ENCODE measurements at regions not wholly inside any gene's neighbourhood (a gene's known extent, or its start where the extent isn't known, plus 50 kb on each side); places are given as distances from the start of the nearest gene placed in this dataset.
"Not testable (repeated sequence)": the region's sequence is repeated elsewhere in the genome, so short reads cannot be mapped to it uniquely, and the experiment has no call there.

DNA sequence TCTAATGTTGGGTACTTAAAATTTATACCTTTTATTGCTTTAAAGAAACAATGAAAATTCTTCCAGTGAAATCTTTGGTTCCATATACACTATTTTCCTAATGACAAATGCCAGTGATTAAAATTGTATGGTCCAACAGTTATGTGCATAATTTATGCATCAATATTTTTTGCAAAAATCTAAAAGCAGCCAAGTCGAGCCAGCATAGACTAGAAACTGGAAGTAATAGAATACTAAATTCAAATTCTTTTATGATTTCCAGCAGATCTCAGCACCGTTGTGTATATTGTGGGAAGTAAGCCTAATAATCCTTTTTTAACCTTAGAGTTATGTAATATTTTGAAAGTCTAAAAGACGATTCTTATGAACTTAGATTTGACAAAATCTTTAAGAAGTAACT is 652.0 kb upstream of the GOLIM4 start:
- DNase-seq = no peak

DNA sequence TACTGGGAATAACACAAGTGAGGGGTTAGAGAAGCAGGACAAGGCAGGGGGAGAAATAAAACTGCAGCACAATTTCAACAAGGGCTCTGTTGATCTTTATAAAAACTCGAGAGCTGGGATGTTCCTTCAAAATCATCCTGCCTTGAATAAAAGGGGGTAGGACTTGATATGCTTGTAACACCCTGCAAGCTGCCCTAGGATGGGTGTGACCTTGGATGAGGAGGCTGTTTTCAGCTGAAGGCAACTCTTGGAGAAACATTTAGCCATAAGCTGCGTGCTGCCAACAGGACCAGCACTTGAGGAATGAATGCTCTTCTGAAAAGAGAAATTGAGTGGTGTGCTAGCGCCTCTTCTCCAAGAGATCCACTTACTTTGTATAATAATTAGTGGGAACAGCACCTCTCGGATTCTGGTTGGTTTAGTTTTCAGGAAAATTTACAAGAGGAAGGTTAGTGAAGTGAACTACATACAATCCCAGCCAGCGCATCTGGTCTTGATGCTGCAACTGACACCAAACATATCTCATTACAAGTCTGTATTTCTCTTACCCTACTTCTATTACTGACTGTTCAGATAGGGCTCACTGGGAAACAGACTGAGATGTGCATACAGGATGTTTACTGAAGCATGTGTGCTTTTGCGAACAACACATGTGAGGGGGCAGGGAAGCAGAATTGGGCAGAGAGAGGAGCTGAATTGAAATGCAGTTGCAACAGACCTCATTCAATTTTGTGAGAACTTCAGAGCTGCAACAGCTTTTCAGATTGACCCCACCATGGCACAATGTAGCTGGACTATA is 643.0 kb upstream of the GOLIM4 start:
- DNase-seq = no peak

DNA sequence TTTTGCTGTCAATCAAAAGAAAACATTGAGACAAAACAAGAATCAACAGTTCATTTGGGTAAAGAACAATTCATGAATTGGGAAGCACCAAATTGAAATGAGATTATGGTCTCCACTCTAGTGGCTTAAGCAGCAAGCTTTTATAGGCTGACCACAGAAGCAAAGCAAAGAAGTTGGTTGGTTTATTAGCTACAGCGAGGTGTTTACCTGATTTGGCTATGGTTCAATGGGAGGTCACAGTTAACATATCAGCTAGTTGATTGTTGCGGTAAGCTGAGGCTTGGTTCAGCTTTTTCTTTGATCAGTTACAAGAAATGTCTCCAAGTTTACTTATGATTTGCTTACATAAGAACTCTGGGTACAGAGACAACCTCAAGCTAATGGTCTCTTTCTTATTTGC is 640.5 kb upstream of the GOLIM4 start:
- DNase-seq = no peak

DNA sequence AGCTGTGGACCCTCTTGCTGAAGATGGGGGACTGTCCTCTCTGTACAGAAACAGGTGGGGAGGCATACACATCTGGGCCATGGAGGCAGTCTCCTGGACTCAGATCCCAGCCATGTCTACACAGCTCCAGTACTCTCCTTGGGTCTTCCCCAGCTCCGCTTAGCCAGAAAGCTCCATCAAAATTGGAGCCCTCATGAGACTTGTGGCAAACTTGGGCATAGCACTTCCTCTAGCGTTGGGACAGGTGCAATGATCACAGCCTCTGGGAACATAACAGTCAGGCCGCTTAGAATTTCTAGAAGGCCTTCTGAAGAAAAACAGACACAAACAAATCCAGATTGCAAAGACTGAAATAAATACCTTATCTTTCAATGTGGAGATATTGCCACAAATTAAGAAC is 634.3 kb upstream of the GOLIM4 start:
- no peak for DNase-seq

DNA sequence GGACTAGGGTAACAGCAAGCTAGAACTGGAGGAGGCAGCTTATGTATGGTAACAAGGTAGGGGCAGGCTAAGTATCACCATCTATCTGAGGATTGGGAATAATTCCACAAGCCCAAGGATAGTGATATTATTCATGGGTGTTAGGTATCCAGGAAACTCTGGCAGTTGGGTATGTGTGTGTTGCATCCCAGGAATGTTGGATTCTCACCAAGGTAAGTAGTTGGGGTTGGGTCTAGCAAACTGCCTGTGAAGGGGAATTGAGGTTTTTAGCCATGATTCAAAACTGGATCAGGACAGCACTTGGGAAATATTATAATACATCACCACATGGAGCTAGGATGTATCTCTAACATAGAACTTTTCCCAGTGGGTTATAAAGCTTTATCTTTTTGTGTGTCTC is 626.4 kb upstream of the GOLIM4 start:
- DNase-seq = no peak

DNA sequence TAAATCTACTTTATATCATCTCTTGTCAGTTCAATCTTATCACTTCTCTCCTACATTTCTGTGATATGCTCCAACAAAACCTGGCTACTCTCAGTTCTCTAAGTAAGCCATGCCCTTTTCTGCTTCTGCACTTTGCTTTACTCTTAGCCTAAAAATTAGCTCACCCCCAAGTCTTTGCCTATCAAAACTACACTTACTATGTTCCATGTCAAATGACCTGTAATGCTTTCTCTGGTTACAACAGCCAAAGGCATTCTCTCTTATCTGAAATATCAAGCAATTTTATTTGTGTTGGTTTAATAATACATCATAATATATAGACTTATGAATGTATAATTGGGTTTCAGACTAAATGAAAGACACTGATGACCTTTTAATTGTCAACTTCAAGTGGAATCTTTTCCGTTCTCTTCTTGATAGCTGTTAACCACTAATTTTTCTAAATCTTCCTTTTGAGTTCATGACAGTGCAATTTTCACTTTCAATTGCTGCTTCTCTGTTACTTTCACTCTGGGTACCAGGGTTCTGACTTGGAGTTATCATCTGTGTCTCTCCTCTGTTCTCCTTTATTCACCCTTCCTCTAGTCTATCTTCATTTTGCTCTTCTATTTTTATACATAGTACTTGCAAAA is 619.0 kb upstream of the GOLIM4 start:
- DNase-seq = no peak

DNA sequence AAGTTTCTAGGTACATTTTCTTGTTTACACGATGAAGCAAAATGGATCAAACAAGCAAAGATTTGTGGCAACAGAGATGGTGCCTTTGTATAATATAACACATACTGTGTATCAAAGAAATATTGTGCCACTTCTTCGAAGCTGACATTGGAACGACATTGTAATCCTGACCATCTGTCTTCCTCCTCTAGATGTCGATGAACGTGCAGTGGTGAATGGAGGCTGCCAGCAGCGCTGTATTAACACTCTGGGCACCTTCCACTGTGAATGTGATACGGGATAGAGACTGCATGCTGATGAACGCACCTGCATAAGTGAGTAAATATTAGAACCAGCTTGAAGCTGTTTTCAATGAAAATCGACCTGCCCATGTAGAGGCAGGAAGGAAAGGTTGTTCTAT is 613.3 kb upstream of the GOLIM4 start:
- DNase-seq = peak in 2 of 3 experiments; percentile 55 to 87

DNA sequence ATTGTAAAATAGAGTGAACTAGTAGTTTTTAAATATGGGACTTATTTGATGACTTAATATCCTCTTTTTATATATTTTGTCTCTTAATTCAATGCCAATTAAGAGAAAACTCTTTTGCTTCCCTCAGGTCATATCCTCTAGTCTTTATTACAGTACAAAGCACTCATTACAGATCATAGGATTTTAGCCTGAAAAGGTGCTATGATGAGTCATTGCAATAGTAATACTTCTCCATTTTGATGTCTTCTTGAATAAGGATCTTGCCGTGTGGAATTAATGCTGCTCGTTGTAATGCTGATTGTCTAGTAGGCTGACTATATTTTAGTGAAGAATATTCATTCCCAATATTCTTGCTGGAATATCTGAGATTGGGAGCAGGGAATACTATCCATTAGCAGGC is 612.2 kb upstream of the GOLIM4 start:
- no peak for DNase-seq

DNA sequence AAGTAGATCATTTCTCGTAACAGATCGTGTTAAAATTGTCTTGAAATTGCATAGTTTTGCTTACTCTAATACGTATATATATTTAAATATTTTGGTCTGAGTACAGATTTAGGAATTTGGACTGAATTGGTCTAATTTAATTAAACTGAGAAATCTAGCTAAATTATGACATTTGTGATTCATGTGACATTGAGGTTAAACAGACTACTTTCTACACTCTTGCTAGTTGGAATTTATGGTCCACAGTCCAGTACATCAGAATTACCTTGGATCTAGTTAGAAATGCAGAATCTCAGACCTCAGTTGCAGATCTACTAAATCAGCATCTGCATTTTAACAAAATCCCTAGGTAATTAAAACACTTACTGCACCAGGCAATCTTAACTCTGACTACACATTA is 609.7 kb upstream of the GOLIM4 start:
- no peak for DNase-seq

DNA sequence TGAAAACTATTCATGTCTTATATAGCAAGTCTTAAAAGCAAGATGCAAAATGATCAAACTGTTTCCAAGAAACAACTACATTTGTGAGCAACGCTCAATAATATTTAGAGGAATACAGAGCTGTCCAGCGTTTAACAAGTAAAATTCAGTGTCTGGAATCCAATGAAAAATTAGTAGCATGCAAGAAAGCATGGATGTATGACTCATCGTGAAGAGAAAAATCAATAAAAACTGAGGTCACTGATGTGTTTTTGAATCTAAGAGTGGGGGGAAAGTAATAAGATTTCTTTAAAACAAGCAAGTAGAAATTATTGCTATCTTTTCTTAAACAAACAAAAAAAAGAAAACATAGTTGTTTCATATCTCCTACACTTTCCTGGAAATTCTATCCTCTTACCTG is 600.3 kb upstream of the GOLIM4 start:
- DNase-seq = no peak

DNA sequence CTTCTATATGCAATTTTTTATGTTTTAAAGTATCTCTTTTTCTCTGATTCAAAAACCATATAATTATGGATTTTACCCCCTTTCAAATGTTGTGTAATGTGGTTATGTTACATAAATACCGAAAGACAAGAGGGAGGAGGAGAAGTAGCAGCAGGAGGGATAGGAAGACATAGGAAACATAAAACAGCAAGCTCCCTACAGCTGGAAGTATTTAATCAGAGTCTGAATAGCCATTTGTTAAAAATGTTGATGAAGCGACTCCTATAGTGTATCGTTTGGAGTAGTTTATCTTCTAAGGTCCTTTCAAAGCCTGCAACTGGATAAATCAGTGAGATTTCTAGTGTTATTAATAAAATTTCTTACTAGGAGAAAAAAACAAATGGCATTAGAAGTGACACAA is 598.1 kb upstream of the GOLIM4 start:
- peak in 1 of 3 experiments; percentile 55 for DNase-seq

DNA sequence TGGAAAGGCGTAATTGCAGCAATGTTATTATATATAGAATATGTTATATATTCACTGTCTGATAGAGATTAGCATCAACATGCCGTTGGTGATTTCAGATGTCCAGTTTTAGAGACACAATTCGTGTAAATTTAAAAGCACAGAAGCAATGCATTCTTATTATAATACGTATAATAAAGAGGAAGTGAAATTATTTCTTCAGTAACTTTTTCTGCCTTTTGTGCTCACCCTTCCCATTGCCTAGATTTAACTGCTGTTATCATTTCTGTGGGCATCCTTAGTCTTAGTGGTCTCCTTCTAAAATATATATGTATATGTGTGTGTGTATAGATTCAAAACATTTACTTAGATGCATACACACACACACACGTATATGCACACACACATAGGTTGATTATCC is 592.5 kb upstream of the GOLIM4 start:
- DNase-seq = no peak

DNA sequence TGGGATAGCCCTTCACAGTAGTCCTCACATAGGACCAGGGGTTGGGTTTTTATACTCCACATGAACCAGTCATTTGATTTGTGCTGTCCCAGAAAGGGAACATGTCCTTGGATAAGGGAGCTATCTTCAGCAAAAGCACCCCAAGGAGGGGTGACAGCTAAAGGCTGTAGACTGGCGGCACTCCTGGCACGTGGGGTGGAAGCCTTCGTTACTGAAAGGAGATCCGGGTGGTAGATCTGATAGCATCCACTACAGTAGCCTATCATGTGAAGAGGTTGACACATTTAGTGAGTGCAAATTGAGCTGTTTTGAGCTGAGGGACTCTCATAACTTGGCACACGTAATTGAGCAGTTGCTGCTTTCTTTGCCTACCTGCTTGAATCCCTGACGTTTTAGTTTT is 588.8 kb upstream of the GOLIM4 start:
- no peak for DNase-seq

DNA sequence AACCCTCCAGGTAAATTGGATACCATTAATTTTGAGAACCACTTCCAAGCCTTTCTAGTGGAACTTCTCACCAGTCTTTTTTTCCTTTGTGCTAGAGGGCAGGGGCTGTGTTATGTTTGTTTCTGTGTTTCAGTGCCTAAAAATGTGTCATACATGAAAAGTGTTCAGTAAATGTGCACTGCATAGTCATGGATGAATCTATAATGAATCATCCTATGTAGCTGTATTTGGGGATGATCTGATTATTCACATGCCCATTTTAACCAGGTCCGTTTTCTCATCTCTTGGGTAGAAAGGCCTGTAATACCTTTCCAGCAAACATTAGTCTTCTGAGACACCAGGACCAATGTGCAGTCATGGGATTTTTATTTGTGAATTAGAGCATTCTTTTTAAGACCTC is 583.0 kb upstream of the GOLIM4 start:
- no peak for DNase-seq

DNA sequence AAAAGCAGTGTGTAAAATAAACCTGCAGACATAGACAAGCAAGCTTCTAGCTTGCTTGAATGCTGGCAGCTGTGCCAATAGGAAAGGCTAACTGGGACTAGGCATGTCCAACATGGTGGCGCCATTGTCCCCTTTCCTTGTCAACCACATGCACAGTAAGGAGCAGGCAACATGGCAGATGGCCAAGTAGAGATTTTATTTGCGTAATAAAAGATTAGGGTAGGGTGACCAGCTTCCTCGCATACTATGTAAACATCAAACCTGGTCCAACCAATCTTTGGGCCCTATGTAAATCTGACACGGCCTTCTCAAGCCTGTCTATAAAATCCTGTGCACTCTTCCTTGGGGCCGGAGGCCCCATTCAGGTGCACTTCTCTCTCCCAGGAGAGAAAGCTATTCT is 575.4 kb upstream of the GOLIM4 start:
- DNase-seq = peak in 2 of 3 experiments; percentile 31 to 35

DNA sequence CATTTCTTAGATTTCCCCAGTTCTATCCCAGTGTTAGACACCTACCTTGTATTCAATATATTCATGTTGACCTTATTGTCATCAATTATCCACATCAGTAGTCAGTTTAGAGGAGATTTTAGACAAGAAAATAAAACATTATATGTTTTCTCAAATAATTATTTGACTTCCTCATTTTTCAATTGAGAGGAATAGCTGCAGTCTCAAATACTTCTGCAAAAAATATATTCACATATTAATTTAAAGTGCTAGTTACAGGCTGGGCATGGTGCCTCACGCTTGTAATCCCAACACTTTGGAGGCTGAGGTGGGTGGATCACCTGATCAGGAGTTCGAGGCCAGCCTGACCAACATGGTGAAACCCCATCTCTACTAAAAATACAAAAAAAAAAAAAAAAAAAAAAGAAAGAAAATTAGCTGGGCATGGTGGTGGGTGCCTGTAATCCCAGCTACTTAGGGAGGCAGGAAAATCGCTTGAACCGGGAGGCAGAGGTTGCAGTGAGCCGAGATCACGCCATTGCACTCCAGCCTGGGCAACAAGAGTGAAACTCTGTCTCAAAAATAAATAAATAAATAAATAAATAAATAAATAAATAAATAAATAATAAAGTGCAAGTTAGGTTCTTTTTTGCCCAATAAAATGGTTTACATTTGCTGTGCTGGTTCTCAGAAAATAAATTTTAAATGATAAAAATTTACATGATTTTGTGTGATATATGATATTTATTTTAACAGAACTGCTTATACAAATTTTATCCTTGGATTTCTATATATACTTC is 565.3 kb upstream of the GOLIM4 start:
- DNase-seq = not testable (repeated sequence)

DNA sequence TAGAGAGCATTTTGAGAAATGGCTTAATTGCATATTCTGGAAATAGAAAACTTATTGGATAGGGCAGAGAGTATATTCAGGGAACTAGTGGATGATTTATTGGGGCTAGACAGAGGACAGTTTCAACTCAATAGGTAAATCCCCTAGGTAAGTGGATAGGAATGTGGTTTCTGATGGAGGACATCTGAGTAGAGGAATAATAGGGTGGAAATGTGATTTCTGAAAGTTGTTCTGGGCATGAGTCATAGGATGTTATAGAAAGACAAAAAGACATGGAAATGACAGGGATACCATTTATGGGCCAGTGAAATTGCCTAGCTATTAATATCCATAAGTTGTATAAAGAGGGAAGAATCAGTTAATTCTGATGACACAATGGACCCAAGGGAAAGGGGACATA is 563.3 kb upstream of the GOLIM4 start:
- no peak for DNase-seq

DNA sequence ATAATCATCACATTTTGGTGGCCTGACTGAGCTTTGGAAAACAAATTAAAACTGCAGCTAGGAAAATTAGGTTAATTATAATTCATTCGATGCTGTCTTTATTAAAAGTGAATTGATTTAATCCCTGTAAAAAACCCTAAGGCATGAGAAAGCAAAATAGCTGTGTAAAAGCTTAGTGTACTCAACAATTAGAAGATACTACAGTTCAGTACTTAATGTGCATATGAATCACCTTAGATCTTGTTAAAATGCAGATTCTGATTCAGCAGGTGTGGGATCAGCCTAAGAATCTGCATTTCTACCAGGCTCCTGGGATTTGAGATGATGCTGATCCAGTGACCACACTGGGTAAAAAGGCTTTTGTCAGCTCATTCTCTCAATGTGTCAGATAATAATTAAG is 559.9 kb upstream of the GOLIM4 start:
- peak in 1 of 3 experiments; percentile 46 for DNase-seq

DNA sequence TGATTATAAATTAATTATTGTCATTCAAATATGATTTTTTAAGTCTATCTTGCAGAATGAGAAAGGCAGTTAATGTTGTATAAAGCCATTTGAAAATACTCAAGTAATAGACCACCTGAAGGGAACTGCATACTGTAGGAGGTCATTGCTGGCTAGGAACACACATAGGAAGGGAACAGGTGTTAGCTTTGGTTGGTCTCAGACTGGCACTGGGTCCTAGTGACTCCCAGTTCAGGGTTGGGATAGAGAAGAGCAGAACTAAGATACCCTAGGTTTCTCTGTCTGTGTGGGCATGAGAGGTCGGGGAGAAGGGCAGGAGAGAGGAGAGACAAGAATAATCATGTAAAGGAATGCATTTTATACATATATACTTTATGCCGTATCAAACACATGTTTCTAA is 559.0 kb upstream of the GOLIM4 start:
- no peak for DNase-seq

DNA sequence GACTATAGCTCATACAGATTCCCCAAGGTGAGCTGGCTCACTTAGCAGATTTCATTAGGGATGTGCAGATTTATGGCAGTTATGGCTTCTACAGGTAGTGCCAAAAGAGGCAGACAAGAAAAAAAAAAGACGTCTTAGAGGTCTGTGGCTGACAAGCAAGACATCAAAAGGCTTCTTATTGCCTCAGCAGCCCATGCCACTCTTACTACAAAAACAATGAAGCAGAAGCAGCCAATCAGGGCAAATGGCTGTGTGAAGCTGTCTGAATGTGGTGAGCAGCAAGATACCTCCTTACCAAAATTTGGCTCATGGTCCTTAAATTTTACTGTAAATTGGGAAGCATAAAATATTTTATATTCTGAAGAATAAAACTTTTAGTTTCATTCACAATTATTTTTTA is 557.5 kb upstream of the GOLIM4 start:
- DNase-seq = no peak

DNA sequence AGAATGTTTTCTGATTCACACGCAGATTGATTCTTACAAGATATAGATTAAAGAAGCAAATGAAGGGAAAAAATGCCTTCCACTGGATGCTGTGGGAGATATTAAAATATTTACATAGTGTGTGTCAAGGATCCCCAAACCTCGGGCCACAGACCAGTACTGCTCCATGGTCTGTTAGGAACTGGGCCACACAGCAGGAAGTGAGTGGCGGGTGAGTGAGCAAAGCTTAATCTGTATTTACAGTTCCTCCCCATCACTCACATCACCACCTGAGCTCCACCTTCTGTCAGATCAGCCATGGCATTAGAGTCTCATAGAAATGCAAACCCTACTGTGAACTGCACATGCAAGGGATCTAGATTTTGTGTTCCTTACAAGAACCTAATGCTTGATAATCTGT is 552.6 kb upstream of the GOLIM4 start:
- DNase-seq = no peak

DNA sequence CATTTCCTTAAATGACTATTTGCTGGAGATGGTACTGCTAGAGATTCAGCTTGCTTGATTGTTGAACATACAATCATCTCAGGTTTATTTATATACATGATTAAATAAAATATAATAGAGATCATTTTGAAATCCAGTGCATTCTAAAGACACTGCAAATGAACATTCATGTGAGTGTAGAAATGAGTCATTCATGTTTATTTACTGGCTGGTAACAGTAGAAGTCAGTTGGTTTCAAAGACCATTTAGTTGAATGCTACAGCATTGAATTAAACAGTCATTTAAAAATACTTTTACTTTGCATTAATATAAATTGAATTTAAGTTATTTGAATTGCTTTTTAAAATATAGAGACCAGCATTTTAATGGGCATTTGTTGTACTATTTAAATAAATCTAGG is 551.9 kb upstream of the GOLIM4 start:
- DNase-seq = no peak

DNA sequence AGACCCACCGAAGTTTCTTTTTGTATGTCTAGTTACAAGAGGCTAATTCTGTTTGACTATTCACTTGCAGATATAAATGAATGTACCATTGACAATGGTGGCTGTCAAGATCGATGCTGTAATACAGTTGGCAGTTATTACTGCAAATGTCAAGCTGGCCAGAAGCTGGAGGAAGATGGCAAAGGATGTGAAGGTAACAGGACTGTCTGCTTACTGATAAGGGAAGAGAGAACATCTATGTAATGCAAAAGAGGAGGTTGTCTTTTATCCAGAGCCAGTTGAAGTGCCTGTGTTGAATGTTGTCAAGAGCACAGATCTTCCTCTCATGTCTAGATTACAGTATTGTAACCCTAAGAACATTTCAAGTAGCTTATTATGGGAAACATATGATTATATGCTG is 549.5 kb upstream of the GOLIM4 start:
- DNase-seq = no peak

DNA sequence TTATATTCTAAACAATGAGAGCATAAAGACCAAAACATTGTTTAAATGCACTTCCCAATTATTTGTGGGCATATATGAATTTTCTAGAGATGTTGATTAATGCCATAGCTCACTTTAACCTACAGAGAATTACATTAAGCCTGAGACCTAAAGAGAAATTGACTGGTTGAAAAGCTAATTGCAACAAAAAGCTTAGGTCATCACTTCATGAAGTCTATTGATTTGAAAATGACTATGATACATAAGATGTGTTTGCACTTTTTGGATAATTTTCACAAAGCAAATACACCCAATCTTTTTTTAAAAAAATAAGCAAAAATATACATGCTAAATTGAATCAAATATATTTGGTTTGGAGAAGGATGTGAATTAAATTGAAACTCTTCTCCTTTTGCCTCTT is 532.8 kb upstream of the GOLIM4 start:
- peak in 1 of 3 experiments; percentile 28 for DNase-seq

Data from NCI-H1417 (cell line).